Breast epithelium (tissue), 4 donors: ENCODE measurements at regions not wholly inside any gene's neighbourhood (a gene's known extent, or its start where the extent isn't known, plus 50 kb on each side); places are given as distances from the start of the nearest gene placed in this dataset.

ENCODE experiments used
- DNase-seq, 2 donors: peaks; one replicate each; pipeline ENCODE4 v3.0.0-alpha.2; 2019; ENCODE audit warnings: low spot score in 2 of 2
- H3K27ac ChIP-seq, 2 donors: fragments of 200-600 bp; sonication (generic) in 1 of 2; one replicate each; pipeline ENCODE4 v1.5.1; 2016 to 2019; ENCODE audit warnings: mild to moderate bottlenecking in 1 of 2
- H3K27me3 ChIP-seq, 2 donors: fragments of 200-600 bp; sonication (generic) in 1 of 2; one replicate each; pipeline versions ENCODE4 v1.5.1 to v1.6.0; 2017 to 2019; ENCODE audit warnings: control low read depth in 1 of 2, mild to moderate bottlenecking in 1 of 2
- H3K36me3 ChIP-seq: fragments of 200-600 bp; one replicate; pipeline ENCODE4 v1.5.1; 2019
- H3K4me1 ChIP-seq, 2 donors: fragments of 200-600 bp; sonication (generic); one replicate each; pipeline ENCODE4 v1.5.1; 2016 to 2019; ENCODE audit warnings: control low read depth in 1 of 2
- H3K4me3 ChIP-seq, 3 donors: fragments of 200-600 bp; sonication (generic); 1 replicate in 2 of 3; 2 replicates in 1 of 3; pipeline ENCODE4 v1.5.1; 2016 to 2019; ENCODE audit warnings: mild to moderate bottlenecking in 3 of 3, moderate library complexity in 2 of 3
- H3K9me3 ChIP-seq, 2 donors: fragments of 200-600 bp; sonication (generic) in 1 of 2; one replicate each; pipeline ENCODE4 v1.5.1; 2016 to 2019; ENCODE audit warnings: control low read depth in 1 of 2
- CTCF ChIP-seq, 3 donors: fragments of 450-650 bp; IDR thresholded peaks; one replicate each; pipeline ENCODE4 v1.5.1; 2016 to 2017; ENCODE audit warnings: antibody characterized with exemption in 3 of 3, mild to moderate bottlenecking in 3 of 3, moderate library complexity in 3 of 3
- POLR2A ChIP-seq: fragments of 450-650 bp; IDR thresholded peaks from one replicate; pipeline ENCODE4 v1.6.1; 2016; ENCODE audit warnings: antibody characterized with exemption, mild to moderate bottlenecking, moderate library complexity
- POLR2AphosphoS5 ChIP-seq, 3 donors: sonication (generic); formaldehyde crosslinking; IDR thresholded peaks; one replicate each; pipeline ENCODE4 v1.6.1; 2017; ENCODE audit warnings: antibody characterized with exemption in 3 of 3
- intact Hi-C: fragments of 100-400 bp; cut with DNase I; formaldehyde crosslinking; loops from one replicate; pipeline ENCODE4 v1.15.1; 2023; ENCODE audit warnings: low total_unique reads

- Histone ChIP-seq H3K27me3 (no peaks in the 10 kb centered on the region), H3K9me3 (no peaks in the 10 kb centered on the region), H3K4me3 (no peak overlapping the region), H3K4me1 (no peaks in the 10 kb centered on the region), H3K36me3 (peaks cover 3% of the 10 kb centered on the region), H3K27ac (no peak overlapping the region)
- no peak for DNase-seq
- TF ChIP-seq POLR2A: no peak
- no peak for TF ChIP-seq CTCF (IDR thresholded peaks at IDR 0.05)
- TF ChIP-seq POLR2AphosphoS5 (IDR thresholded peaks at IDR 0.05): no peak
- intact Hi-C loops: no loop called here
Measured at GRCh38 chr10:58003945-58004344, 263.7 kb downstream of the IPMK start.

DNA sequence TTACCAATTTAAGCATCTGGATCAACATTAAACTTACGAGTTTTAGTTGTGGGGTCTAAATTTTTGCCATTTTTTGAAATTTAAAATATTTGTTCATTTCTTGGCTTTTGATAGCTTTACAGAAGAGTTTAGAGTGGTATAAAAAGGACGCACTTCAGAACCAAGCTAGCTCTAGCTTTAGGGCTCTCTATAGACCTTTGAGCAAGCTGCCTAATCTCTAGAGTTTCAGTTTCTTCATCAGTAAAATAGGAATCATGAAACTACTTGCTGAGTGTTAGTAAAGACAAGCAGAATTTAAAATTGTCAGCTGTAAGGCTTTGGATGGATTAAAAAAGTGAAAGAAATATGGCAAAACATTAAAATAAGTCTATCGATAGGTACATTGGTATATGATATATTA is 266.5 kb downstream of the IPMK start:
- H3K36me3 ChIP-seq: peaks cover 3% of the 10 kb centered on the region
- intact Hi-C loops: no loop called here
- H3K27me3 ChIP-seq: no peaks in the 10 kb centered on the region
- no peak for DNase-seq
- no peaks in the 10 kb centered on the region for H3K4me1 ChIP-seq
- H3K9me3 ChIP-seq: no peaks in the 10 kb centered on the region
- H3K4me3 ChIP-seq: no peak overlapping the region
- TF ChIP-seq POLR2A (no peak), CTCF (IDR thresholded peaks at IDR 0.05) (no peak), POLR2AphosphoS5 (IDR thresholded peaks at IDR 0.05) (no peak)
- H3K27ac ChIP-seq: no peak overlapping the region

DNA sequence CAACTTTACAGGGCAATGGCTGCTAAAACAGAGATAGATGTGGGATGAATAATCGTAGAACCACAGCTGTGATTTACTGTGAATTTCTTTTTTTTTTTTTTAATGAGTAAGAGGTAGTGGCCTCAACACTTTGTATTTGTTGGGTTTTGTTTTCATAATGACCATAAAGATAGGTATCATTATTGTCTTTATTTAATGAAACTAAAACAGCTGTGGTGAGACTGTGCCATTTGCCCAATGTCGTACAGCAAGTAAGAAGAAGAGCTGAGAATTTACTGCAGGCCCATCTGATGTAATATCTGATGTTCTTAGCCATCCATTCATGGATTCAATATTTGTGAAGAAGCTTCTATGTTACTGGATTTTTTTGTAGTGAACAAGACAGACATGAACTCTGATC is 271.2 kb downstream of the IPMK start:
- Histone ChIP-seq H3K4me3 (no peak overlapping the region), H3K4me1 (no peaks in the 10 kb centered on the region), H3K36me3 (peaks cover 1% of the 10 kb centered on the region), H3K27ac (no peak overlapping the region), H3K27me3 (no peaks in the 10 kb centered on the region), H3K9me3 (no peaks in the 10 kb centered on the region)
- no peak for DNase-seq
- no peak for TF ChIP-seq POLR2AphosphoS5 (IDR thresholded peaks at IDR 0.05)
- no peak for TF ChIP-seq CTCF (IDR thresholded peaks at IDR 0.05)
- TF ChIP-seq POLR2A: no peak
- intact Hi-C loops: no loop called here

GRCh38 chr10:57993302-57993701 is 274.4 kb downstream of the IPMK start:
- H3K27me3 ChIP-seq: no peaks in the 10 kb centered on the region
- H3K9me3 ChIP-seq: no peaks in the 10 kb centered on the region
- no peak for TF ChIP-seq POLR2A
- no peak for TF ChIP-seq POLR2AphosphoS5 (IDR thresholded peaks at IDR 0.05)
- no peak for TF ChIP-seq CTCF (IDR thresholded peaks at IDR 0.05)

DNA sequence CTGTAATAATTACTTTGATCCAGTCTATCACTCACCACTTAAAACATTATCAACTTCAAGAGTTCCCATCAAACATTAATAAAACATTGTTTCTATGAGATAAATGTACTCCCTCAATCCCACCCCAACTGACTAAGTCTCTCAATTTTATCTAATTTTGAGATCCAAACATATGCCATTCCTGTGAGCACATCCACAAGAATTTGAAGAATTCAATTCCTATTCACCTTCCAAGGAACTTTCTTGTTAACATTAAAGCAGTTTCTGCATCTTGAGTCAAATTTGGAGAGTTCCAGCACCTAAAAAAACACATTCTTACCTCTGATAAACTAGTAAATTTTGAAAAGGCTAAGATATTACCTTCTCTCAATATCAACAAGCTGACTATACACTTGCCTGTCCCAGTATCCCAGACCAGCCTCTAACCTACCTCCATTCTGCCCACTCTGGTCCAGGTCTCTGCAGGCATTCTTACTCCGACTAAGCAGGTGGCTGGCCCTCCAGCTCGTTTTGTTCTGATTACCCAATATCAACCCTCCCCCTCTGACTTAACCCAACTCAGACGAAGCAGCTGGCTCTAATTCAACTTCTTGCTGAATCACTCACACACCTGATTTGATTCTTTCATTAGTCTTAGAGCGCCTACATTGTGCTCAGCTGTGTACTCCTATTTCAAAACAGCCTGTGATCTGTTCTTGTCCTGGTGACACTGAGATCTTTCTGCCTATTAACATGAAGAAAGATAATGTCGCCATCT is 275.2 kb downstream of the IPMK start:
- intact Hi-C loops: no loop called here
- no peaks in the 10 kb centered on the region for H3K36me3 ChIP-seq
- H3K27me3 ChIP-seq: no peaks in the 10 kb centered on the region
- H3K27ac ChIP-seq: no peak overlapping the region
- H3K9me3 ChIP-seq: no peaks in the 10 kb centered on the region
- TF ChIP-seq POLR2AphosphoS5 (IDR thresholded peaks at IDR 0.05): no peak
- no peak for TF ChIP-seq CTCF (IDR thresholded peaks at IDR 0.05)
- no peak for TF ChIP-seq POLR2A
- no peak for DNase-seq
- no peak overlapping the region for H3K4me3 ChIP-seq
- no peaks in the 10 kb centered on the region for H3K4me1 ChIP-seq

More at GRCh38 chr10:57993302-57993701, 274.4 kb downstream of the IPMK start:
- Histone ChIP-seq H3K4me1 (no peaks in the 10 kb centered on the region), H3K36me3 (no peaks in the 10 kb centered on the region), H3K4me3 (no peak overlapping the region), H3K27ac (no peak overlapping the region)
- no peak for DNase-seq
- intact Hi-C loops: no loop called here
